DOHH2 (cell line): ENCODE measurements at regions not wholly inside any gene's neighbourhood (a gene's known extent, or its start where the extent isn't known, plus 50 kb on each side); places are given as distances from the start of the nearest gene placed in this dataset.

ENCODE experiments used
- EZH2phosphoT487 ChIP-seq: fragments of 200-600 bp; sonication (generic); IDR thresholded peaks from 2 replicates; pipeline ENCODE4 v1.6.1; 2017; ENCODE audit warnings: borderline replicate concordance, mild to moderate bottlenecking, antibody characterized with exemption, low read length, moderate library complexity, mixed read lengths
- TF ChIP-seq, protein P1 (sequence below): fragments of 200-600 bp; sonication (generic); IDR thresholded peaks from one replicate; pipeline ENCODE4 v1.5.1; 2014; ENCODE audit warnings: antibody characterized with exemption, mild to moderate bottlenecking, low read depth, low read length; ENCODE audit not compliant: poor library complexity, severe bottlenecking

DNA sequence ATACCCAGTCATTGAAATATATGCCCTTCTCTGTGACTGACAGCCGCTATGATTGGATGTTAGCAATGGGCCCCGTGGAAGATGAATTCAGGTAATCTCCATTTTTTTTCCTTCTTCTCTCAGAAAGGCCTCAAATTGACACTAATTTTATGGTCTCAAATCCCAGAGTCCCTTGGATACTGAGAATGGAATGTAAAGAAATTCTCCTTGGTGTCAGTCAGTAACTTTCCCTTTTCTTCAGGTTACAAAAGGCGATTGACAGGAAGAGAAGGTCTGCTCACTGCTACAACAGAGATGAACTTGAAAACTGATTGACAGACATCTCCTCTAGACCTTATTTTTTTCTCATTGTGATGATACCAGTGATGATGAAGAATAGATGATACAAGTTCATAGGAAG is 748.3 kb downstream of the MAT2B start:
- TF ChIP-seq, protein P1, sequence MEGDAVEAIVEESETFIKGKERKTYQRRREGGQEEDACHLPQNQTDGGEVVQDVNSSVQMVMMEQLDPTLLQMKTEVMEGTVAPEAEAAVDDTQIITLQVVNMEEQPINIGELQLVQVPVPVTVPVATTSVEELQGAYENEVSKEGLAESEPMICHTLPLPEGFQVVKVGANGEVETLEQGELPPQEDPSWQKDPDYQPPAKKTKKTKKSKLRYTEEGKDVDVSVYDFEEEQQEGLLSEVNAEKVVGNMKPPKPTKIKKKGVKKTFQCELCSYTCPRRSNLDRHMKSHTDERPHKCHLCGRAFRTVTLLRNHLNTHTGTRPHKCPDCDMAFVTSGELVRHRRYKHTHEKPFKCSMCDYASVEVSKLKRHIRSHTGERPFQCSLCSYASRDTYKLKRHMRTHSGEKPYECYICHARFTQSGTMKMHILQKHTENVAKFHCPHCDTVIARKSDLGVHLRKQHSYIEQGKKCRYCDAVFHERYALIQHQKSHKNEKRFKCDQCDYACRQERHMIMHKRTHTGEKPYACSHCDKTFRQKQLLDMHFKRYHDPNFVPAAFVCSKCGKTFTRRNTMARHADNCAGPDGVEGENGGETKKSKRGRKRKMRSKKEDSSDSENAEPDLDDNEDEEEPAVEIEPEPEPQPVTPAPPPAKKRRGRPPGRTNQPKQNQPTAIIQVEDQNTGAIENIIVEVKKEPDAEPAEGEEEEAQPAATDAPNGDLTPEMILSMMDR: no peak
- TF ChIP-seq EZH2phosphoT487: no peak
